Gastroesophageal sphincter (tissue), 4 donors: ENCODE measurements at regions not wholly inside any gene's neighbourhood (a gene's known extent, or its start where the extent isn't known, plus 50 kb on each side); places are given as distances from the start of the nearest gene placed in this dataset.

Experiments
- ATAC-seq: fragments of 150-250 bp; one replicate; pipeline ENCODE4 v1.9.1; 2016; ENCODE audit warnings: mild to moderate bottlenecking, moderate library complexity
- H3K27ac ChIP-seq, 4 donors: fragments of 200-600 bp; sonication (generic) in 3 of 4; 1 replicate in 3 of 4; 2 replicates in 1 of 4; pipeline ENCODE4 v1.5.1; 2016 to 2019
- H3K27me3 ChIP-seq: fragments of 200-600 bp; sonication (generic); one replicate; pipeline ENCODE4 v1.5.1; 2019
- H3K36me3 ChIP-seq, 2 donors: fragments of 200-600 bp; sonication (generic); one replicate each; pipeline ENCODE4 v1.5.1; 2019; ENCODE audit warnings: control low read depth in 1 of 2
- H3K4me1 ChIP-seq, 3 donors: fragments of 200-600 bp; sonication (generic); 1 replicate in 2 of 3; 2 replicates in 1 of 3; pipeline ENCODE4 v1.5.1; 2016 to 2019; ENCODE audit warnings: control low read depth in 2 of 3
- H3K4me3 ChIP-seq, 2 donors: fragments of 200-600 bp; sonication (generic); one replicate each; pipeline ENCODE4 v1.5.1; 2019; ENCODE audit warnings: mild to moderate bottlenecking in 1 of 2, moderate library complexity in 1 of 2
- H3K9me3 ChIP-seq, 3 donors: fragments of 200-600 bp; sonication (generic); one replicate each; pipeline ENCODE4 v1.5.1; 2017 to 2019; ENCODE audit warnings: control low read depth in 2 of 3
- EP300 ChIP-seq: sonication (generic); formaldehyde crosslinking; IDR thresholded peaks from one replicate; pipeline ENCODE4 v1.6.1; 2017; ENCODE audit warnings: antibody characterized with exemption, mild to moderate bottlenecking
- POLR2A ChIP-seq, 2 donors: fragments of 450-650 bp; IDR thresholded peaks; one replicate each; pipeline ENCODE4 v1.6.1; 2017; ENCODE audit warnings: antibody characterized with exemption in 2 of 2, mild to moderate bottlenecking in 2 of 2, moderate library complexity in 1 of 2
- POLR2AphosphoS5 ChIP-seq: sonication (generic); formaldehyde crosslinking; IDR thresholded peaks from one replicate; pipeline ENCODE4 v1.6.1; 2017; ENCODE audit warnings: antibody characterized with exemption
- WGBS, 2 donors: methylation state at CpG; one replicate each; pipeline ENCODE4 v1.1.5; 2018; ENCODE audit warnings: low coverage in 1 of 2; 5-methylcytosine and 5-hydroxymethylcytosine counted together
- TF ChIP-seq, protein P1 (sequence below), 4 experiments: fragments of 200-600 bp in 2 of 4; fragments of 450-650 bp in 2 of 4; sonication (generic) in 1 of 4; IDR thresholded peaks; one replicate each; pipeline ENCODE4 v1.5.1; 2017 to 2019; ENCODE audit warnings: antibody characterized with exemption in 4 of 4, mild to moderate bottlenecking in 2 of 4, moderate library complexity in 2 of 4

DNA sequence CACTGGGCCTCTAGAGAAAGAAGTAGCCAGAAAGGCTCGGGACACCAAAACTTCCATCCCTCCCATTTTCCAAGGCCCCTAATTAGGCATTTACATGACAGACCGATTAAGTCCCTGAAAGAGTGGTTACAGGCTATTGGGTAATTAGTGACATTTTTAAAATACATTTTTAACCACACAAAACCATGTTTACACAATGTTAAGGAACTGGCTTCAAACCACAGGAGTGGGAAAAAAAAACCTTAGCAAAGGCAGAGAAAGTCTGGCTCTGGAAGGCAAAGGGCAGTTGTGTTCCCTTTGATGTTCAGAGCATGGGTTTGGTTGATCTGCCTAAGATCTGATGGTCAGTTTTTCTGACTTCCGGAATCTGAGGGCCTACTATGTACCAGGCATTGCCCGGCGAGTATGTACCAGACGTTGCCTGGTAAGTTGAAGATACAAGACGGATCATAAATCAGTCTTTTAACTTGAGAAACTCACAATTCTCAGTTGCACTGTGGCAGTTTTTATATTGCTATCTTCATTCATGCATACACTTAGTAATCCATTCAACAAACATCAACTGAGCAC, 576.5 kb downstream of the MED13L start:
- no peak for ATAC-seq
- Histone ChIP-seq H3K27me3 (peaks cover 17% of the 10 kb centered on the region), H3K9me3 (no peaks in the 10 kb centered on the region), H3K36me3 (no peaks in the 10 kb centered on the region), H3K27ac (no peak overlapping the region), H3K4me1 (no peaks in the 10 kb centered on the region), H3K4me3 (no peak overlapping the region)
- TF ChIP-seq, protein P1, sequence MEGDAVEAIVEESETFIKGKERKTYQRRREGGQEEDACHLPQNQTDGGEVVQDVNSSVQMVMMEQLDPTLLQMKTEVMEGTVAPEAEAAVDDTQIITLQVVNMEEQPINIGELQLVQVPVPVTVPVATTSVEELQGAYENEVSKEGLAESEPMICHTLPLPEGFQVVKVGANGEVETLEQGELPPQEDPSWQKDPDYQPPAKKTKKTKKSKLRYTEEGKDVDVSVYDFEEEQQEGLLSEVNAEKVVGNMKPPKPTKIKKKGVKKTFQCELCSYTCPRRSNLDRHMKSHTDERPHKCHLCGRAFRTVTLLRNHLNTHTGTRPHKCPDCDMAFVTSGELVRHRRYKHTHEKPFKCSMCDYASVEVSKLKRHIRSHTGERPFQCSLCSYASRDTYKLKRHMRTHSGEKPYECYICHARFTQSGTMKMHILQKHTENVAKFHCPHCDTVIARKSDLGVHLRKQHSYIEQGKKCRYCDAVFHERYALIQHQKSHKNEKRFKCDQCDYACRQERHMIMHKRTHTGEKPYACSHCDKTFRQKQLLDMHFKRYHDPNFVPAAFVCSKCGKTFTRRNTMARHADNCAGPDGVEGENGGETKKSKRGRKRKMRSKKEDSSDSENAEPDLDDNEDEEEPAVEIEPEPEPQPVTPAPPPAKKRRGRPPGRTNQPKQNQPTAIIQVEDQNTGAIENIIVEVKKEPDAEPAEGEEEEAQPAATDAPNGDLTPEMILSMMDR (IDR thresholded peaks at IDR 0.05) = no peak
- no peak for TF ChIP-seq EP300
- TF ChIP-seq POLR2AphosphoS5 = no peak
- TF ChIP-seq POLR2A (IDR thresholded peaks at IDR 0.05) = no peak
- 53 to 56% methylated on average over 5 to 6 of the region's 7 CpGs for WGBS, 2 donors

DNA sequence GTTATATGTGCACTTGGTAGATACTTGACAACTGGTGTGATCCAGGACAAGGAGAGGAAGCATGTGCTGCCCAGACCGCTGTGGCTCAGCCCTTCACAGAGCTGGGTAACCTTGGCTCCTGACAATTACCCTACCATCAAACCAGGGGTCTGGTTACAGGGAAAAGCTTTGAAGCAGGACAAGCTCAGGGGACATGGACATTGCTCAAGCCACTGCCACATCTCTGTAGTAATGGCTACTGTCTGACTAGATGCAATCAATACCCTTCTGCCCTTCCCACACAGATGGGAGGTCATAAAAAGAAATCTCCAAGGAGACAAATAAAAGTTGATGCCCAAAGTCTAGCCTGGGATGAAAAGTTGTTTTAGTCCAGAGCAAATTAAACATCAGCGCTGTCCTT, 577.4 kb downstream of the MED13L start:
- no peak for ATAC-seq
- H3K4me1 ChIP-seq = no peaks in the 10 kb centered on the region
- H3K4me3 ChIP-seq = no peak overlapping the region
- TF ChIP-seq, protein P1 (IDR thresholded peaks at IDR 0.05) = no peak
- TF ChIP-seq POLR2A (IDR thresholded peaks at IDR 0.05) = no peak
- no peak for TF ChIP-seq POLR2AphosphoS5
- TF ChIP-seq EP300 = no peak
- H3K36me3 ChIP-seq = no peaks in the 10 kb centered on the region
- WGBS, 2 donors = 89 to 100% methylated on average over 1 of the region's 2 CpGs
- no peaks in the 10 kb centered on the region for H3K9me3 ChIP-seq
- no peak overlapping the region for H3K27ac ChIP-seq
- H3K27me3 ChIP-seq = peaks cover 23% of the 10 kb centered on the region

DNA sequence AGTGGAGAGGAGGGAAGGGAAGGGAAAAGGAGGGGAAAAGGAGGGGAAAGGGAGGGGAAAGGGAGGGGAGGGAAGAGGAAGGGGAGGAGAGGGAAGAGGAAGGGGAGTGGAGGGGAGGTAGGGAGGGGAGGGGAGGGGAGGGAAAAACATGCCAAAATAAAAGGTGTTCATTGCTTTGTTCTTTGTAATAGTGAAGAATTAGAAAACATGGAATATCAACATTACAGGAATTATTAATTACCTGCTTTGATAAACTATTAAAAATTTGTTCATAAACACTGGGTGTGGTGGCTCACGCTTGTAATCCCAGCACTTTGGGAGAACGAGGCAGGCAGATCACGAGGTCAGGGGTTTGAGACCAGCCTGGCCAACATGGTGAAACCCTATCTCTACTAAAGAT, 579.2 kb downstream of the MED13L start:
- no peak for ATAC-seq
- TF ChIP-seq POLR2AphosphoS5 (no peak), EP300 (no peak), POLR2A (IDR thresholded peaks at IDR 0.05) (no peak)
- TF ChIP-seq, protein P1 (IDR thresholded peaks at IDR 0.05) = no peak
- Histone ChIP-seq H3K4me3 (no peak overlapping the region), H3K36me3 (no peaks in the 10 kb centered on the region), H3K9me3 (no peaks in the 10 kb centered on the region), H3K27me3 (peaks cover 23% of the 10 kb centered on the region), H3K4me1 (no peaks in the 10 kb centered on the region), H3K27ac (no peak overlapping the region)
- WGBS, 2 donors = 61 to 70% methylated on average over 3 of the region's 3 CpGs

GRCh38 chr12:115697340-115697739, 580.2 kb downstream of the MED13L start:
- H3K4me3 ChIP-seq = no peak overlapping the region
- ATAC-seq = no peak
- 35 to 39% methylated on average over 2 to 5 of the region's 5 CpGs for WGBS, 2 donors

GRCh38 chr12:115694564-115694963, 582.9 kb downstream of the MED13L start:
- Histone ChIP-seq H3K9me3 (no peaks in the 10 kb centered on the region), H3K4me1 (no peaks in the 10 kb centered on the region), H3K4me3 (no peak overlapping the region), H3K27me3 (peaks cover 10% of the 10 kb centered on the region), H3K36me3 (no peaks in the 10 kb centered on the region), H3K27ac (no peak overlapping the region)
- WGBS, 2 donors = 79 to 100% methylated on average over 1 to 3 of the region's 3 CpGs
- no peak for ATAC-seq
- TF ChIP-seq POLR2A (IDR thresholded peaks at IDR 0.05) = no peak
- TF ChIP-seq POLR2AphosphoS5 = no peak
- no peak for TF ChIP-seq EP300

More at GRCh38 chr12:115697340-115697739, 580.2 kb downstream of the MED13L start:
- H3K4me1 ChIP-seq = no peaks in the 10 kb centered on the region
- no peak for TF ChIP-seq EP300
- TF ChIP-seq, protein P1 (IDR thresholded peaks at IDR 0.05) = no peak
- TF ChIP-seq POLR2A (IDR thresholded peaks at IDR 0.05) = no peak
- TF ChIP-seq POLR2AphosphoS5 = no peak
- H3K9me3 ChIP-seq = no peaks in the 10 kb centered on the region
- H3K27me3 ChIP-seq = peaks cover 20% of the 10 kb centered on the region
- no peaks in the 10 kb centered on the region for H3K36me3 ChIP-seq
- no peak overlapping the region for H3K27ac ChIP-seq
